ENCODE measurements at regions not wholly inside any gene's neighbourhood (a gene's known extent, or its start where the extent isn't known, plus 50 kb on each side); places are given as distances from the start of the nearest gene placed in this dataset.

DNA sequence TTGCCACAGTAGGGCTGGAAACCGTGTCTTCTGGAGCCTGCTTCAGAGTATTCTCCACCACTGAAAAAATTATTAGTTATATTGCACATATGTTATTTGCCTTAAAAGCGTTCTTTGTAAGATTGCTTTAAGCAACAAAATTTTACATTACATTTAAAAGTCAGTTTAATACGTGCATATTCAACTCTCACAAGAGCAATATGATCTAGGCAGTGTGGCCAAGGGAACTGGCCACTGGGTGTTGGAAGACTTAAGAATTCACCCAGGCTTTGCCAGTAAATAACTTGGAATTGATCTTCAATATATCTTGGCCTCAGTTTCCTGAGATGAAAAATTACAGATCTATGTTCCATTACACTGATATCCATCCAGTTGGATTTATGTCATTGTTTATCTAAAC, 694.4 kb downstream of the EFNA5 start:
- peaks cover 14% of the 10 kb centered on the region for H3K4me1 Mint-ChIP-seq (ENCODE audit: unreplicated experiment)
- H3K27me3 Mint-ChIP-seq (ENCODE audit: unreplicated experiment): peaks cover 15% of the 10 kb centered on the region

DNA sequence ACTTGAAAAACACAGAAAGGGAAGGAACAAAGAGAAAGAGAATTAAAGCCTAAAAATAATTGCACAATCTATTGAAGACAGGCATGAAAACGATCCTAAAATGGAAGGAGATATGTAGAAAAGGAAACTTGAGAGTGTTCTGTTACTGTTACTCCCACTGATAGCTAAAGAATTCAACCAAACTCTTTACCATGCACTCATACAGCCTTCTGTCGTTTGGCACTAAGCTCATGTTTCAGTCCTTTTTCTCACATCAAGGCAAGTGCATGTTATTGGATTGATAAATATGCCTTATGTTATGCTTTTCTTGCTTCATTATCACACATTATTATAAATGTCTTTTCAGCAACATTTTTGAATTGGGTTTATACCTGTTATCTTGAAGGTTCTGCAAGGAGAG, 696.5 kb downstream of the EFNA5 start:
- no peak for DNase-seq (ENCODE audit: low spot score)
- H3K4me3 Mint-ChIP-seq (ENCODE audit: unreplicated experiment): no peak overlapping the region
- no peak for TF ChIP-seq CTCF (IDR thresholded peaks at IDR 0.05; ENCODE audit: unreplicated experiment)
- H3K27me3 Mint-ChIP-seq (ENCODE audit: unreplicated experiment): peaks cover 4% of the 10 kb centered on the region
- no peaks in the 10 kb centered on the region for H3K36me3 Mint-ChIP-seq (ENCODE audit: low read depth, unreplicated experiment)
- H3K4me1 Mint-ChIP-seq (ENCODE audit: unreplicated experiment): peaks cover 9% of the 10 kb centered on the region
- no peaks in the 10 kb centered on the region for H3K9me3 Mint-ChIP-seq (ENCODE audit: unreplicated experiment)
- H3K27ac Mint-ChIP-seq (ENCODE audit: unreplicated experiment): no peak overlapping the region

More for the DNA sequence above, 694.4 kb downstream of the EFNA5 start:
- Mint-ChIP-seq H3K4me3 (ENCODE audit: unreplicated experiment) (no peak overlapping the region), H3K27ac (ENCODE audit: unreplicated experiment) (no peak overlapping the region), H3K36me3 (ENCODE audit: low read depth, unreplicated experiment) (no peaks in the 10 kb centered on the region), H3K9me3 (ENCODE audit: unreplicated experiment) (no peaks in the 10 kb centered on the region)
- TF ChIP-seq CTCF (IDR thresholded peaks at IDR 0.05; ENCODE audit: unreplicated experiment): no peak
- no peak for DNase-seq (ENCODE audit: low spot score)

GRCh38 chr5:106966686-106967315, 703.9 kb downstream of the EFNA5 start:
- no peak overlapping the region for H3K27ac Mint-ChIP-seq (ENCODE audit: unreplicated experiment)
- H3K4me1 Mint-ChIP-seq (ENCODE audit: unreplicated experiment): peaks cover 3% of the 10 kb centered on the region
- DNase-seq (ENCODE audit: low spot score): no peak
- H3K27me3 Mint-ChIP-seq (ENCODE audit: unreplicated experiment): no peaks in the 10 kb centered on the region
- H3K36me3 Mint-ChIP-seq (ENCODE audit: low read depth, unreplicated experiment): no peaks in the 10 kb centered on the region
- no peaks in the 10 kb centered on the region for H3K9me3 Mint-ChIP-seq (ENCODE audit: unreplicated experiment)
- H3K4me3 Mint-ChIP-seq (ENCODE audit: unreplicated experiment): no peak overlapping the region
- TF ChIP-seq CTCF (IDR thresholded peaks at IDR 0.05; ENCODE audit: unreplicated experiment): no peak

GRCh38 chr5:106964132-106964531, 706.6 kb downstream of the EFNA5 start:
- no peak overlapping the region for H3K4me3 Mint-ChIP-seq (ENCODE audit: unreplicated experiment)
- no peaks in the 10 kb centered on the region for H3K27me3 Mint-ChIP-seq (ENCODE audit: unreplicated experiment)
- no peak overlapping the region for H3K27ac Mint-ChIP-seq (ENCODE audit: unreplicated experiment)

More at GRCh38 chr5:106964132-106964531, 706.6 kb downstream of the EFNA5 start:
- no peaks in the 10 kb centered on the region for H3K9me3 Mint-ChIP-seq (ENCODE audit: unreplicated experiment)
- no peak for DNase-seq (ENCODE audit: low spot score)
- H3K4me1 Mint-ChIP-seq (ENCODE audit: unreplicated experiment): peaks cover 3% of the 10 kb centered on the region
- no peaks in the 10 kb centered on the region for H3K36me3 Mint-ChIP-seq (ENCODE audit: low read depth, unreplicated experiment)
- no peak for TF ChIP-seq CTCF (IDR thresholded peaks at IDR 0.05; ENCODE audit: unreplicated experiment)

Data from endothelial cell (in vitro differentiated cells).